ENCODE measurements at regions not wholly inside any gene's neighbourhood (a gene's known extent, or its start where the extent isn't known, plus 50 kb on each side); places are given as distances from the start of the nearest gene placed in this dataset.

GRCh38 chr11:79982185-79982584 is 541.4 kb upstream of the TENM4 start:
- no CpG with 5 or more reads among the region's 4 CpGs for WGBS (ENCODE audit: extremely low coverage, insufficient read length, low lambda C conversion rate)
- Mint-ChIP-seq H3K27ac (no peak overlapping the region), H3K4me3 (no peak overlapping the region), H3K4me1 (peaks cover 10 to 11% of the 10 kb centered on the region in 2 experiments; a peak in 3 of 4 replicates), H3K9me3 (no peaks in the 10 kb centered on the region), H3K27me3 (ENCODE audit: low read depth) (no peaks in the 10 kb centered on the region), H3K36me3 (ENCODE audit: insufficient read depth in 1 of 3, low read depth in 3 of 3) (no peaks in the 10 kb centered on the region)
- Histone ChIP-seq H3K4ac (ENCODE audit: low read depth, low read length) (no peak overlapping the region), H2BK20ac (ENCODE audit: low read depth, low read length, poor library complexity, severe bottlenecking) (no peak overlapping the region), H2AK5ac (ENCODE audit: insufficient read length, low read length) (no peak overlapping the region), H4K8ac (replicated peaks; ENCODE audit: insufficient read length, low read depth, low read length) (no peak overlapping the region), H2BK120ac (ENCODE audit: low read depth, low read length, poor library complexity, severe bottlenecking) (no peak overlapping the region), H3K23ac (ENCODE audit: insufficient read length, low read depth, low read length) (no peak overlapping the region), H4K91ac (ENCODE audit: insufficient read length, low read depth, low read length) (no peak overlapping the region), H3K9me3 (ENCODE audit: control insufficient read depth, low read depth, low read length) (no peaks in the 10 kb centered on the region), H4K5ac (ENCODE audit: insufficient read length, low read depth, low read length) (no peak overlapping the region), H3K18ac (ENCODE audit: insufficient read length, low read depth, low read length) (no peak overlapping the region), H2AFZ (ENCODE audit: low read length) (no peak overlapping the region), H3K27ac (ENCODE audit: insufficient read length, low read depth, low read length) (no peak overlapping the region), H2BK15ac (ENCODE audit: low read depth, low read length) (no peak overlapping the region), H3T11ph (ENCODE audit: low read length) (no peak overlapping the region), H3K79me2 (ENCODE audit: insufficient read depth, low read length) (no peaks in the 10 kb centered on the region), H3K14ac (ENCODE audit: insufficient read depth, low read length) (no peak overlapping the region), H2BK5ac (ENCODE audit: insufficient read length, low read length) (no peak overlapping the region), H3K79me1 (ENCODE audit: insufficient read depth, low read depth, low read length, poor library complexity, severe bottlenecking) (no peaks in the 10 kb centered on the region), H3K4me1 (ENCODE audit: insufficient read depth, low read length) (no peaks in the 10 kb centered on the region), H3K9ac (ENCODE audit: extremely low read depth, insufficient read length, low read length) (no peak overlapping the region), H2BK12ac (ENCODE audit: insufficient read length, low read depth, low read length) (no peak overlapping the region), H3K23me2 (ENCODE audit: insufficient read length, low read depth, low read length, poor library complexity, severe bottlenecking) (no peaks in the 10 kb centered on the region), H4K20me1 (ENCODE audit: control insufficient read depth, insufficient read depth, insufficient read length) (no peaks in the 10 kb centered on the region), H3K27me3 (ENCODE audit: insufficient read depth, low read length) (no peaks in the 10 kb centered on the region), H3K56ac (ENCODE audit: insufficient read length, low read depth, low read length) (no peak overlapping the region), H3K4me2 (ENCODE audit: insufficient read depth, insufficient read length, low read length) (no peak overlapping the region)
- DNase-seq, result no peak
- TF ChIP-seq CTCF (conservative IDR thresholded peaks at IDR 0.05), result no peak

Measured in H9 (cell line).